Adipose tissue (tissue), 3 donors: ENCODE measurements at regions not wholly inside any gene's neighbourhood (a gene's known extent, or its start where the extent isn't known, plus 50 kb on each side); places are given as distances from the start of the nearest gene placed in this dataset.

Source experiments
- H3K27ac ChIP-seq: one replicate; pipeline ENCODE4 v1.5.1; 2013; ENCODE audit warnings: low read depth, low read length
- WGBS, 3 donors: extraction: QIAGEN DNeasy Blood & Tissue Kit; methylation state at CpG; one replicate each; pipeline ENCODE4 v1.1.7; 2013; 5-methylcytosine and 5-hydroxymethylcytosine counted together
- donor health status: healthy with polysubstance abuse.
- donor health status: Bipolar disorder and iron deficiency.
- donor health status: healthy.

- no peak overlapping the region for H3K27ac ChIP-seq
- WGBS, 3 donors, result 81 to 94% (median 82%) methylated on average over 3 of the region's 3 CpGs
Measured at GRCh38 chr10:78755877-78756455, 312.8 kb upstream of the ZMIZ1 start.

GRCh38 chr10:78756604-78757343 is 312.0 kb upstream of the ZMIZ1 start:
- H3K27ac ChIP-seq, result no peak overlapping the region
- WGBS, 3 donors, result 32 to 66% (median 39%) methylated on average over 18 of the region's 18 CpGs

GRCh38 chr10:78757344-78757925 is 311.3 kb upstream of the ZMIZ1 start:
- WGBS, 3 donors, result 67 to 89% (median 76%) methylated on average over 16 of the region's 16 CpGs
- H3K27ac ChIP-seq, result no peak overlapping the region

GRCh38 chr10:78758176-78758575 is 310.6 kb upstream of the ZMIZ1 start:
- 94 to 95% (median 95%) methylated on average over 6 of the region's 6 CpGs for WGBS, 3 donors
- H3K27ac ChIP-seq, result no peak overlapping the region

GRCh38 chr10:78759456-78760120 is 309.2 kb upstream of the ZMIZ1 start:
- WGBS, 3 donors, result 81 to 92% (median 86%) methylated on average over 5 of the region's 5 CpGs
- no peak overlapping the region for H3K27ac ChIP-seq

GRCh38 chr10:78760463-78761310 is 308.1 kb upstream of the ZMIZ1 start:
- 93 to 96% (median 95%) methylated on average over 8 of the region's 8 CpGs for WGBS, 3 donors
- no peak overlapping the region for H3K27ac ChIP-seq

- WGBS, 3 donors, result 91 to 97% (median 94%) methylated on average over 12 of the region's 12 CpGs
- no peak overlapping the region for H3K27ac ChIP-seq
Measured at GRCh38 chr10:78761311-78761781, 307.4 kb upstream of the ZMIZ1 start.

GRCh38 chr10:78762086-78762630 is 306.6 kb upstream of the ZMIZ1 start:
- 91 to 93% (median 92%) methylated on average over 7 of the region's 7 CpGs for WGBS, 3 donors
- no peak overlapping the region for H3K27ac ChIP-seq

GRCh38 chr10:78763234-78763633 is 305.5 kb upstream of the ZMIZ1 start:
- 88 to 93% (median 90%) methylated on average over 6 of the region's 6 CpGs for WGBS, 3 donors
- no peak overlapping the region for H3K27ac ChIP-seq

- 66 to 81% (median 69%) methylated on average over 10 of the region's 10 CpGs for WGBS, 3 donors
Measured at GRCh38 chr10:78763651-78764395, 304.9 kb upstream of the ZMIZ1 start.

GRCh38 chr10:78764436-78764835 is 304.3 kb upstream of the ZMIZ1 start:
- no peak overlapping the region for H3K27ac ChIP-seq
- WGBS, 3 donors, result 68 to 94% (median 76%) methylated on average over 5 of the region's 5 CpGs

More at GRCh38 chr10:78763651-78764395, 304.9 kb upstream of the ZMIZ1 start:
- H3K27ac ChIP-seq, result no peak overlapping the region

GRCh38 chr10:78764846-78765430 is 303.8 kb upstream of the ZMIZ1 start:
- 93 to 97% (median 94%) methylated on average over 4 of the region's 4 CpGs for WGBS, 3 donors
- H3K27ac ChIP-seq, result no peak overlapping the region

- no peak overlapping the region for H3K27ac ChIP-seq
- 82 to 90% (median 88%) methylated on average over 16 of the region's 16 CpGs for WGBS, 3 donors
Measured at GRCh38 chr10:78765726-78766335, 302.9 kb upstream of the ZMIZ1 start.

- WGBS, 3 donors, result 92 to 99% (median 96%) methylated on average over 4 of the region's 4 CpGs
- H3K27ac ChIP-seq, result no peak overlapping the region
Measured at GRCh38 chr10:78766603-78767002, 302.2 kb upstream of the ZMIZ1 start.

- H3K27ac ChIP-seq, result no peak overlapping the region
- 79 to 89% (median 86%) methylated on average over 14 of the region's 14 CpGs for WGBS, 3 donors
Measured at GRCh38 chr10:78768041-78768835, 300.5 kb upstream of the ZMIZ1 start.

GRCh38 chr10:78768876-78769275 is 299.9 kb upstream of the ZMIZ1 start:
- 53 to 75% (median 72%) methylated on average over 4 to 5 of the region's 5 CpGs for WGBS, 3 donors
- H3K27ac ChIP-seq, result no peak overlapping the region
